HS-27A (cell line): ENCODE measurements at regions not wholly inside any gene's neighbourhood (a gene's known extent, or its start where the extent isn't known, plus 50 kb on each side); places are given as distances from the start of the nearest gene placed in this dataset.
"Not testable (repeated sequence)": the region's sequence is repeated elsewhere in the genome, so short reads cannot be mapped to it uniquely, and the experiment has no call there.

Source experiments
- DNase-seq: peaks from one replicate; pipeline ENCODE4 v3.0.0-alpha.2; 2012; ENCODE audit warnings: low read depth, missing footprints

GRCh38 chr6:71007298-71007697, 50.4 kb upstream of the B3GAT2 start:
- DNase-seq: not testable (repeated sequence)

GRCh38 chr6:71011871-71012371, 55.1 kb upstream of the B3GAT2 start:
- no peak for DNase-seq

GRCh38 chr6:71012866-71013469, 56.1 kb upstream of the B3GAT2 start:
- no peak for DNase-seq

GRCh38 chr6:71015392-71015791, 58.5 kb upstream of the B3GAT2 start:
- DNase-seq: no peak

GRCh38 chr6:71028236-71028876, 71.5 kb upstream of the B3GAT2 start:
- DNase-seq: no peak

GRCh38 chr6:71028877-71029252, 72.0 kb upstream of the B3GAT2 start:
- no peak for DNase-seq

GRCh38 chr6:71029555-71029954, 72.7 kb upstream of the B3GAT2 start:
- DNase-seq: no peak

GRCh38 chr6:71031912-71032311, 75.1 kb upstream of the B3GAT2 start:
- no peak for DNase-seq

GRCh38 chr6:71033171-71033570, 76.3 kb upstream of the B3GAT2 start:
- no peak for DNase-seq

GRCh38 chr6:71033890-71034289, 77.0 kb upstream of the B3GAT2 start:
- no peak for DNase-seq

- no peak for DNase-seq
Measured at GRCh38 chr6:71034563-71035345, 77.9 kb upstream of the B3GAT2 start.

- DNase-seq: no peak
Measured at GRCh38 chr6:71035871-71036270, 79.0 kb upstream of the B3GAT2 start.

GRCh38 chr6:71038711-71039344, 82.0 kb upstream of the B3GAT2 start:
- no peak for DNase-seq

- DNase-seq: no peak
Measured at GRCh38 chr6:71040043-71040442, 83.2 kb upstream of the B3GAT2 start.

- DNase-seq: no peak
Measured at GRCh38 chr6:71040841-71041240, 84.0 kb upstream of the B3GAT2 start.

GRCh38 chr6:71043902-71044301, 87.0 kb upstream of the B3GAT2 start:
- no peak for DNase-seq

GRCh38 chr6:71044753-71045152, 87.9 kb upstream of the B3GAT2 start:
- no peak for DNase-seq

GRCh38 chr6:71045296-71045695, 88.4 kb upstream of the B3GAT2 start:
- no peak for DNase-seq

GRCh38 chr6:71047417-71047816, 90.6 kb upstream of the B3GAT2 start:
- no peak for DNase-seq

- DNase-seq: no peak
Measured at GRCh38 chr6:71048320-71049164, 91.7 kb upstream of the B3GAT2 start.

GRCh38 chr6:71049198-71049770, 92.4 kb upstream of the B3GAT2 start:
- DNase-seq: no peak
